Frontal cortex (tissue), 3 donors: ENCODE measurements at regions not wholly inside any gene's neighbourhood (a gene's known extent, or its start where the extent isn't known, plus 50 kb on each side); places are given as distances from the start of the nearest gene placed in this dataset.
A peak's percentile ranks its signal among the peaks of the same experiment; 100 is the strongest.

Source experiments
- DNase-seq, 2 donors: peaks; one replicate each; pipeline ENCODE4 v3.0.0; 2012; ENCODE audit warnings: low spot score in 2 of 2
- FAIRE-seq: peaks from 2 replicates; lab custom pipeline; 2012; peaks lifted over from hg19 to GRCh38; lab: Jason Lieb, UNC
- donor health status: control.
- donor health status: control.
- donor health status: control.

DNA sequence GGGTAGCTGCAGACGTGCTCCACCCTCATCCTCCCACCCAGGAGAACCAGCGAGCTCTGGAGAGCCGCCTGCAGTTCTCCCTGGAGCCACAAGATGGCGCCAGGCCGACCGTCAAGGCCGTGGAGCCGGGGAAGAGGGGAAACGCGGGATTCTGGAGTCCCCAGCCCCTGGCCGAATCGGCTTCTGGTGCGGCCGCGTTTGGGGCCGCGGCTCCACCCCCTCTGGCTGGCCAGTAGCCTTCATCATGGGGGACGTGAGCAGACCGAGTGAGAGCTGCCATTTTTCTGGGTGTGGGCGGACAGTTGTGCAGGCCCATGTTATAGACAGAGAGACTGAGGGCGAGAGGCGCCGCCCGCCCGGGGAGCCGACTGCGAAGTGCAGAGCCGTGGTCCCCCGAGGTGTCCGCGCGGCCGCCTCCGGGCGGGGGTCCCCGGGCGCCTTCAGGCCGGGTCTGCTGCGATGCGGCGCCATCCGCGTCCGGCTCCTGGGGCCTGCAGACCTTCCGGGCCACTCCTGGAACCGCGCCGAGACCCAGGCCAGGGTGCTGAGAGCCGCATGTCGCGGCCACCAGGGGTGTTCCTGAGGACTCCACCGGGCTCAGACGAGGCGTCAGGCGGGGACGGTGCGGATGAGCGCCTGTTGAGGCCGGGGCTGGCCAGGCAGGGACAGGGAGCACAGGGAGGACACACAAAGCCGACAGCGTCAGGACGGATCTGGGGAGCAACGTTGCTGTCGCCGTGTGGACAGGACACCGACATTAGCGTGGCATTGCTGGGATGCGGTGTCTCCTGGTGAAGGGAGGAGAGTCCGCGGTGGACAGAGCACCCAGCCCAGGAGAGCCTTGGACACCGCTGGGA, 418.2 kb upstream of the HS6ST1 start:
- FAIRE-seq (no peak), DNase-seq (peak; percentile 76 to 86)

- no peak for DNase-seq
- FAIRE-seq = no peak
These were observed 418.8 kb upstream of the HS6ST1 start for GRCh38 chr2:128737546-128737826.

- no peak for DNase-seq
- FAIRE-seq = no peak
These were observed 419.9 kb upstream of the HS6ST1 start for GRCh38 chr2:128738446-128739110.

DNA sequence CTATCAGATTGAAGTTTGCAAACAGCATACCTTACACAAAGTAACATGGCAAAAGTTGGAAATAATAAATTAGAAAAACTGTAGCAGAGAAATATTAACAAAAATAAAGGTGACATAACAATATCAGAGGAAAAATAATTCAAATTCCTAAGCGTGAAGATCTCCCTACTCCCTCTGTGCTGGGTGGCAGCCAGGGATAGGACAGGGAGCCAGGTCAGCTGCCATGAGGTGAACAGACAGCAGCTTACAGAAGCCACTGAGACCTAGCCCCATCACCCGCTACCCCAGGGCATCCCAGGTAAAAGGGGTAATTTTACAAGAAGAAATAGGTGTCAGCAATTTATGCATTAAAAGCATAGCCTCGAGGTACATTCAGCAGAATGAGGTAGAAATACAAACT, 423.8 kb upstream of the HS6ST1 start:
- FAIRE-seq = no peak
- DNase-seq = no peak

DNA sequence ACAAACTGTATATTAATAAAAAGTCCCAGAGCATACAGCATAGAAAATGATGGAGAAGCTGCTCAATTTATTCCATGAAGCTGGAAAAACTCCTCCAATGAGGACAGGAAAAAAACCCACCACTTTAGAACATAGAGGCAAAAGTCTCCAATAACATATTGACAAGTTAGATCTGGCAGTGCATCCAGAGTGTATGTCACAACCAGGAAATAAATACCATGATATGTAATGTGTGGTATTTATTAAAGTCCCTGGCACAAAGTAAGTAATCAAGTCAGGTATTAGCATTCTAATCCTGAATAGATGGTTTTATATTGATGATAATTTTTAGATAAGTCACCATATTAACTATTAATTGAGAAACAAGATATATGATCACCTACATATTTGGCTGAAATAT, 427.3 kb upstream of the HS6ST1 start:
- FAIRE-seq = no peak
- no peak for DNase-seq

DNA sequence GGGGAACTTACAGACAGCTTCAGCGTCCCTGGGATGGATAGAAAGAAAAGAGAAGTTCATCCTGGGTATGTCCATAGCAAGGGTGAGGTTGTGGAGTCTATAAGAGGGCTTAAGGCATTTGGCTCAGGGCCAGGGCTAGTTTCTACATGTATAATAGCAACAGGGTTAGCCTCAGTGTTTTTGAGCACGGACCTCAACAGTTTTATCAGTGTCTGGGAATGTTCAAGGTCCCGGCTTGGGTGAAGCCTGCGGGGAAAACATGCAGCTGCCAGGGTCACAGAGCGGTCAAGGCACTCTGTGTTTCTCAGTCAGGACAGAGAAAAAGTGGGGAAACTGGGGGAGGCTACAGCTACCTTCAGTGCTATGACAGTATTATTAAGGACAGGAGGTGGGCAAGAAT, 427.7 kb upstream of the HS6ST1 start:
- no peak for DNase-seq
- FAIRE-seq = no peak

GRCh38 chr2:128748336-128748735, 429.7 kb upstream of the HS6ST1 start:
- no peak for DNase-seq
- no peak for FAIRE-seq

DNA sequence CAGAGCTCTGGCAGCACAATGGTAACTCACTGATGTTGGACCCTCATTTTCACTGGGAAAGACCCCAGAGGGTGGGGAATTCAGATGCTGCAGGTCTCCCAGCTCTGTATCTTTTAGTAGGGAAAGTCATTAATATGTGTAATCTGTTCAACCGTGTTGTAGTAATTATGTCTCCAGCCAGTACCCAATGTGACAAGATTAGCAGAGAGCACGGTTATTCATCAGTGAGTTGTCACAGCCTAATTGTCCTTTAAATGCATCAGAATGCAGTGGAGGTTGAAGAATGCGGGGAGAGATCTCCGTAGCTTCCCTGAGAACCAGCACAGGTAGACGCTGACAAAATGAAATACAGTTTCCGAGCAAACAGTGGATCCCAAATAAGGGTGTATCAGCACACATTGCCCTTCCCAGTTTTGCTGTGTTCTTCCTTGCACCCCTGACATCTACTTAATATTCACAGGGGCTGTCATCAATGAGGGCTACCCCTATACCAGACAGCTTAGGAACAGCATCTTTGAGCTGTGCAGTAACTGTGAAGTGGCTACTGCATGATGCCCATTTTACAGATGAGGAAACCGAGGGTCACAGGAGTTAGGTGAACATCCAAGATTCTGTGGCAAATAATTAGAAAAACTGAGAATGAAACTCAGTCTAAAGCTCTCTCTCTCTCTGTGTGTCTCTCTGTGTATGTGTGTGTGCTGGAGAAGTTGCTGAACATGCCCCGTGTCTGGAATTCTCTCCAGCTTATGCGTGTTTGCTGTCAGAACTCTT, 430.4 kb upstream of the HS6ST1 start:
- DNase-seq (no peak), FAIRE-seq (no peak)

- DNase-seq (no peak), FAIRE-seq (no peak)
These were observed 431.9 kb upstream of the HS6ST1 start for GRCh38 chr2:128750328-128751165.

GRCh38 chr2:128751746-128752145, 433.1 kb upstream of the HS6ST1 start:
- no peak for FAIRE-seq

DNA sequence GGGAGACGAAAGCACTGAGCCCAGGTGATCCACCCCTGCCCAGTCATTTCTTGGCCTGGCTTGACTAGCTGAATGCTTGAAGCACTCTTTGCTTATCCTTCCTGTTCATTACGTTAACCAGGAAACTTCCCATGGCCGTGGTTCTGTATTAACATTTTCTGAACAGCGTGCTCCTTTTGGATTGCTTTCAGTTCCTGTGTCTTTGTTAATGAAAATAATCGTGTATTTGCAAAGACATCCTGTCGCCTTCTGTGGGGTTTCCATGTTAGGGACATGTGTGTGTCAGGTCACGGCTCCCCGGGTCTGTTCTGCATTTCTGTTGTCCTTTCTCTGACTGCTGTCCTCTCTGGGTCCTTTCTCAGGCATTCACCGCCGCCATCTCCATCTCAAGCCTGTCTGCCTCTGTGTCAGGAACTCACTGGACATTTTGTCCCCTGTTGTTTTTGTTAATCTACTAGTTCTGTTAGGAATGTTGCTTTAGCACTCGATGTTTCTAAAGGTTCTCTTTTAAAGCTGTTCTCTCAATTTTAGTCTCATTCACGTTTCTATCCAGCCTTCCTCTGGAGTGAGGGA, 434.1 kb upstream of the HS6ST1 start:
- DNase-seq = no peak
- FAIRE-seq = no peak

More at GRCh38 chr2:128751746-128752145, 433.1 kb upstream of the HS6ST1 start:
- DNase-seq = no peak

DNA sequence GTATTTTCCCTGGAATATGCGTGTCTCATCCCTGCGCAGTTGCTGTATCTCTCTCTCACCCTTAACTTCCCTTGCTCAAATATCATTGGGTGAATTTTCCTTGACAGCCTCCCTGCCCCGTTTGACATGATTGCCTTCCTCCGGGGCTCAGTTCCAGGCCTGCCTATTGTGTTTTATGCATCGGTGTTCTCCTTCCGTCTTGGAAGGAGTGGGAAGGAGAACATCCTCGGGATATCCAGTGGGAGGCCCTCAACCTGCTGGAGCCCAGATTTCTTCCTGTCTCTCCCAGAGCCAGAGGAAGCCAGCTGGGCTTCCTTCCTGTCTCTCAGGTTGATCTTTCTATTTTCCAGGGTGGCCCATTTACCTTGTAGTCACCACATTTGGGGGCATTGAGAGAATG, 434.7 kb upstream of the HS6ST1 start:
- DNase-seq (no peak), FAIRE-seq (no peak)

- FAIRE-seq (no peak), DNase-seq (no peak)
These were observed 435.1 kb upstream of the HS6ST1 start for GRCh38 chr2:128753800-128754199.

GRCh38 chr2:128754246-128754724, 435.6 kb upstream of the HS6ST1 start:
- FAIRE-seq (no peak), DNase-seq (no peak)

DNA sequence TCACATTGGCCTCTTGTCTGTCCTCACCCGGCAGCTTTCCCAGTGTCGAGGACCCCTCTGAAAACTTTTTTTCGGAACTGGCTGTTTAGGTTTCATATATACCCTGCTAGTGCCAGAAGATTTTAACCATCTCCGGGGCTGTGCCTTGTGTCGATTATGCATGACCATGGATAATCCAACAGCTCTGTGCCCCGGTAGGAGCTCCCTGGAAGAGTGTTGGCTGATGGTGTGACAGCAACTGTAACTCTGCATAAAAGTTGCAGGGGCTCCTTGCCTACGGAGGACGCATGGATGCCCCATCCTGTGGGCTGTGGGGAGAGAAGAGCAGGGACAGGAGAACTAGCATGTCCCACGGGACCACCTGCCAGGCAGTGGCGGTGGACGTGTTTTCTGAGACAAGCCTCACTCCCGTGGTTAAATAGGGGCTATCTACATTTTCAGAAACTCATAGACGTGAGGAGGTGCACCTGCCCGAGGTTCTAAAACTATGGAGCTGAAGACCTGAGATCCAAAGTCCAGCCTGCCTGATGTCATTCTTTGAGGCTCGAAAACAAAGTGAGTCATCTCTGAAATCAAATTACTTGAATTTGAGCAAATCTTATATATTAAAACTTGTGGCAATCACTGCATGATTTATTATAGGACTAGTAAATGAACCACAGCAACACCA, 437.2 kb upstream of the HS6ST1 start:
- DNase-seq (no peak), FAIRE-seq (no peak)

DNA sequence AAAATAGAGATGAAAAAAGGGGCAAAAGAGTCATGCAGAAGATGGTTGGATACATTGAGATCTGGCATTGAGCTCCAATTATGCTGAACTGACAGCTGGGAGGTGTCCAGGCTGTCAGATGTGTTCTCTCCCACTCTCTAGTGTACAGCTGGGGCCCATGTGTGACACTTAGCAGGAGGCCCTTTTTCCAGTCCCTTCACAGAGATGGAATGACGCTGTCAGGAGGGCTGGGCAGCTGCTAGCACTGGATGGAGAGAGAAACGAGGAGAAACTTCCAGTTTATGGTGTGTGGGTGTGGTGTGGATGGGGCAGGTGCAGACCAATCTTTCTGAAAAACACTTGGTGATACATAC, 437.7 kb upstream of the HS6ST1 start:
- DNase-seq = no peak
- FAIRE-seq = no peak

DNA sequence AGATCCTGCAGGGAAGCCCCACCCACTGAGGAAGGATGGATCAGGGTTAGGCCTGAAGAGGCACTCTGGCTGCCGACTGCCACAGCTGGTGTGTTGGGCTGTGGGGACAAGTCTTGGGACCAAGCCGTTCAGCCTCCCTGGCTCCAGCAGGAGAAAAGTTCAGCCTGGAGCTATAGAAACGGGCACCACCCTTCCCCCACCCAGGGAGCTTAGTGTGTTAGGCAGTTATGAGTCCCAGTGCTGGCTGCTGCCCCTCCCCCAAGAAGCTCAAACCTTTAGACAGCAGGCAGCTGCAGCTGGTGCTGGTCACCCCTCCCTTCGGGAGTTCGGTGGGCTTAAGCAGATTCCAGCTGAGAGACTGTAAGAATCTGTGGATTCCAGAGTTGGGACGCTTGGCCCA, 447.1 kb upstream of the HS6ST1 start:
- DNase-seq (no peak), FAIRE-seq (no peak)

DNA sequence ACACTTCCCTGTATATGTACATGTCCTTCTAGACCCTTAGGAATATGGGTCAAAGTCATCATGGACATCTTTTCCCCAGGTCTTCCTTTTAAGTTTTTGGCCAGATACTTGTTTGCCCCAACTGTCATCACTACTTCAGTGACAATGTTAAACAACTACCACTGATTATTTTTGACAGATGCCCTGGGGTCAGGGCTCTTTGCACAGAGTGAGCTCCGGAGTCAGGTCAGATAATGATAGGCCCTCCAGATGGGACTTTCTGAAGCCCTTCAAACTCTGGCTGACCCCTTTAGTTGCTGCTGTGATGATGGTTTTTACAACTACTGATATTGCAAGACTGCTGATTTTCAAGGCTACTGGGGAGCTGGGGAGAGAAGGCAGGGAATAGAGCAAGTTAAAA, 449.4 kb upstream of the HS6ST1 start:
- FAIRE-seq = no peak
- DNase-seq = no peak

DNA sequence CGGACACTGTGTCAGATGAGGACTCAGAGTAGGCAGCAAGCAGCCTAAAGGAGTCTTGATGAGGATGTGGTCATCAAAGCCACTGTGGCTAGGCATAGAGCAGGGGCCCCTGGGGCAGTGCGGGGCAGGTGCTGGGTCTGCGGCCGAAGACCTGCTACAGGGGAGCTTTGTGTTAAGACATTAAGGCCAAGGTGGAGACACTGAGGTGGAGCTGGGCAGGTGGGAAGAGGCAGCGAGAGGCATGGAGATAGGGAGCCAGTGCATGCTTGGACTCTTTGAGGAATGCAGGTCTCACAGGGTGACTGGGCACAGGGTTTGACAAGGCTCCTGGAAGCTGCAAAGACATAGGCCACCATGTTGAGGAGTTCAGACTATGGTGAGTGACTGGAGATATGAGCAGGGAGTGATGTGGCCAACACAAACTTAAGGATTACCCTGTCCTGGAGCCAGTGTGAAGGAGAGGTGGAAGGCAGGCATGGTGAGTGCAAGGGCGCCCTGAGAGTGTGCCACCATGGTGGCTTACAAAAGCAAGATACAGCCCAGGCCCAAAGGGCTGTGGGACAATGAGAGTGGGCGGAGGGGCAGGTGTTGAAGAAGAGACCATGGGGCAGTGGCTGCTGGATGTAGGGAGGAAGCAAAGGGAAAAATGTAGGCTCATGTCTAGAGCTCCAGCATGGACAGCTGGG, 450.9 kb upstream of the HS6ST1 start:
- no peak for FAIRE-seq

More for the DNA sequence above, 450.9 kb upstream of the HS6ST1 start:
- DNase-seq = no peak
